K562 (cell line): ENCODE measurements at regions not wholly inside any gene's neighbourhood (a gene's known extent, or its start where the extent isn't known, plus 50 kb on each side); places are given as distances from the start of the nearest gene placed in this dataset.

Experiments used
- ATAC-seq: fragments of 200-7000 bp; cut with Tn5 transposase; 3 replicates; pipeline ENCODE4 v1.9.1; 2020; ENCODE audit warnings: moderate library complexity
- BruUV-seq: library from RNA; stranded (reverse); fragments of 400-500 nt; replicated peaks from 2 replicates; lab custom pipeline; 2021; lab: Mats Ljungman, UMichigan
- CTCF ChIA-PET: fragments of 300-600 bp; formaldehyde crosslinking; extraction: SDS; loops from one replicate; lab custom pipeline; 2021; ENCODE audit warnings: low intra/inter-chr PET ratio; lab: Yijun Ruan, JAX
- POLR2A ChIA-PET: fragments of 300-600, 350-650 bp; sonication (Branson Sonifier 250); formaldehyde crosslinking; extraction: SDS; loops from one replicate; lab custom pipeline; 2021; ENCODE audit warnings: antibody characterized with exemption, inconsistent platforms; lab: Yijun Ruan, JAX
- DNase-seq, 4 experiments: peaks; one replicate each; pipeline versions ENCODE4 v3.0.0 to v3.0.0-alpha.2; 2011 to 2018; ENCODE audit warnings: low spot score in 3 of 4, mixed read lengths in 3 of 4; ENCODE audit errors: extremely low read depth in 1 of 4
- FAIRE-seq: peaks from 2 replicates; lab custom pipeline; 2011; peaks lifted over from hg19 to GRCh38; lab: Jason Lieb, UNC
- H2AFZ ChIP-seq: 2 replicates; pipeline ENCODE4 v1.6.0; 2011; ENCODE audit warnings: low read depth, low read length, control low read depth, inconsistent platforms
- H3K27ac ChIP-seq: fragments of 200-600 bp; 3 replicates; pipeline ENCODE4 v1.8.0; 2011; ENCODE audit warnings: low read depth, mild to moderate bottlenecking, control low read depth, inconsistent platforms, low read length, moderate library complexity, mixed read lengths; ENCODE audit errors: extremely low read depth
- H3K27me3 ChIP-seq, 2 experiments: fragments of 300-600 bp in 1 of 2; 2 replicates in 1 of 2; 3 replicates in 1 of 2; pipeline versions ENCODE4 v1.6.0 to v1.8.0; 2011; ENCODE audit warnings: inconsistent platforms in 2 of 2, low read length in 2 of 2, mild to moderate bottlenecking in 1 of 2, mixed read lengths in 1 of 2, moderate library complexity in 1 of 2; ENCODE audit not compliant: control insufficient read depth in 2 of 2, insufficient read depth in 2 of 2
- H3K36me3 ChIP-seq: fragments of 300-600 bp; 3 replicates; pipeline ENCODE4 v1.8.0; 2011; ENCODE audit warnings: mild to moderate bottlenecking, low read length, inconsistent platforms; ENCODE audit not compliant: control insufficient read depth, insufficient read depth
- H3K4me1 ChIP-seq, 2 experiments: fragments of 200-600 bp in 1 of 2; replicated peaks in 1 of 2; 2 replicates in 1 of 2; 3 replicates in 1 of 2; pipeline versions ENCODE4 v1.5.1 to v1.8.0; 2011; ENCODE audit warnings: inconsistent platforms in 2 of 2, low read length in 2 of 2, mild to moderate bottlenecking in 1 of 2, mixed read lengths in 1 of 2, moderate library complexity in 1 of 2; ENCODE audit not compliant: control insufficient read depth in 2 of 2, insufficient read depth in 2 of 2
- H3K4me2 ChIP-seq: 2 replicates; pipeline ENCODE4 v1.6.1; 2011; ENCODE audit warnings: low read length, control low read depth, inconsistent platforms, mixed read lengths; ENCODE audit not compliant: insufficient read depth
- H3K4me3 ChIP-seq: fragments of 200-600 bp; sonication (generic), shearing (Covaris generic); 2 replicates; pipeline ENCODE4 v1.5.1; 2016; ENCODE audit warnings: control low read depth, inconsistent platforms
- H3K79me2 ChIP-seq: fragments of 200-600 bp; 3 replicates; pipeline ENCODE4 v1.8.0; 2011; ENCODE audit warnings: low read length, inconsistent platforms; ENCODE audit not compliant: control insufficient read depth, insufficient read depth
- H3K9ac ChIP-seq, 2 experiments: 2 replicates each; pipeline versions ENCODE4 v1.6.0 to v1.6.1; 2011; ENCODE audit warnings: low read depth in 2 of 2, low read length in 2 of 2, control low read depth in 1 of 2, inconsistent platforms in 1 of 2, mild to moderate bottlenecking in 1 of 2, mixed read lengths in 1 of 2; ENCODE audit not compliant: insufficient read depth in 1 of 2
- H3K9me1 ChIP-seq: one replicate; pipeline ENCODE4 v1.6.0; 2011; ENCODE audit warnings: inconsistent platforms, mild to moderate bottlenecking, low read length, moderate library complexity; ENCODE audit not compliant: control insufficient read depth, insufficient read depth
- H3K9me3 ChIP-seq: replicated peaks from 2 replicates; pipeline ENCODE4 v1.5.1; 2011; ENCODE audit warnings: low read depth, low read length, inconsistent platforms; ENCODE audit not compliant: control insufficient read depth, insufficient read depth
- H4K20me1 ChIP-seq: replicated peaks from 2 replicates; pipeline ENCODE4 v1.6.1; 2011; ENCODE audit warnings: low read length, inconsistent platforms, mixed read lengths; ENCODE audit not compliant: control insufficient read depth, insufficient read depth
- ZNF518B ChIP-seq: fragments of 250-450 bp; sonication (Bioruptor Pico); IDR thresholded peaks from 2 replicates; pipeline ENCODE4 v1.5.0; 2021; ENCODE audit warnings: mild to moderate bottlenecking, moderate library complexity
- ZNF764 ChIP-seq: fragments of 250-450 bp; sonication (Bioruptor Pico); IDR thresholded peaks from 2 replicates; pipeline ENCODE4 v1.4.0; 2020; ENCODE audit warnings: low read depth, mild to moderate bottlenecking, moderate library complexity
- WGBS: fragments of 100-300 bp; shearing (Covaris generic); methylation state at CpG from one replicate; pipeline ENCODE4 v1.1.6; 2016; ENCODE audit warnings: low coverage, mixed read lengths; ENCODE audit not compliant: insufficient coverage; ENCODE audit errors: missing lambda C conversion rate; 5-methylcytosine and 5-hydroxymethylcytosine counted together
- in situ Hi-C: fragments of 300-500 bp; cut with MboI; formaldehyde crosslinking; loops from 4 replicates; pipeline ENCODE4 v1.15.0; 2018; ENCODE audit warnings: inconsistent platforms, mixed read lengths
- intact Hi-C: fragments of 100-400 bp; cut with micrococcal nuclease; formaldehyde crosslinking; loops from 2 replicates; pipeline ENCODE4 v1.14.2; 2022

- 9% methylated on average over 11 of the region's 11 CpGs for WGBS
- Histone ChIP-seq H3K4me1 (peaks cover 5 to 13% of the 10 kb centered on the region in 2 experiments; a peak in 4 of 5 replicates), H4K20me1 (no peaks in the 10 kb centered on the region), H3K9me1 (no peaks in the 10 kb centered on the region), H3K36me3 (no peaks in the 10 kb centered on the region), H3K4me3 (no peak overlapping the region), H3K9ac (no peak overlapping the region), H3K27ac (no peak overlapping the region), H3K27me3 (peaks cover 8 to 58% of the 10 kb centered on the region in 2 experiments; a peak in 4 of 5 replicates), H3K4me2 (no peak overlapping the region), H3K9me3 (no peaks in the 10 kb centered on the region), H2AFZ (no peak overlapping the region), H3K79me2 (no peaks in the 10 kb centered on the region)
- ATAC-seq = no peak
- no peak for DNase-seq
- CTCF ChIA-PET = no interaction called here
- POLR2A ChIA-PET = no interaction called here
- no peak for FAIRE-seq
- no TSS peak for BruUV-seq
- in situ Hi-C loops = no loop called here
- TF ChIP-seq ZNF518B (CRISPR knock-in tag) (no peak), ZNF764 (CRISPR knock-in tag) (no peak)
- intact Hi-C loops = no loop called here
These were observed 61.3 kb upstream of the GGTA1 start for GRCh38 chr9:121560921-121561320.
